GM13976 (cell line): ENCODE measurements at regions not wholly inside any gene's neighbourhood (a gene's known extent, or its start where the extent isn't known, plus 50 kb on each side); places are given as distances from the start of the nearest gene placed in this dataset.

Experiments used
- DNase-seq: peaks from one replicate; pipeline ENCODE4 v3.0.0; 2012; ENCODE audit warnings: low spot score
- in situ Hi-C: fragments of 300-500 bp; cut with MboI; formaldehyde crosslinking; loops from one replicate; pipeline ENCODE4 v1.12.0; 2022; ENCODE audit warnings: low sequenced_read_pairs, mixed read lengths, inconsistent platforms; ENCODE audit not compliant: unreplicated experiment
- TF ChIP-seq, protein P1 (sequence below): IDR thresholded peaks from 2 replicates; pipeline ENCODE4 v1.5.1; 2012; ENCODE audit warnings: borderline replicate concordance, mild to moderate bottlenecking; ENCODE audit not compliant: insufficient read depth; ENCODE audit errors: extremely low read depth, missing control alignments, control extremely low read depth

DNA sequence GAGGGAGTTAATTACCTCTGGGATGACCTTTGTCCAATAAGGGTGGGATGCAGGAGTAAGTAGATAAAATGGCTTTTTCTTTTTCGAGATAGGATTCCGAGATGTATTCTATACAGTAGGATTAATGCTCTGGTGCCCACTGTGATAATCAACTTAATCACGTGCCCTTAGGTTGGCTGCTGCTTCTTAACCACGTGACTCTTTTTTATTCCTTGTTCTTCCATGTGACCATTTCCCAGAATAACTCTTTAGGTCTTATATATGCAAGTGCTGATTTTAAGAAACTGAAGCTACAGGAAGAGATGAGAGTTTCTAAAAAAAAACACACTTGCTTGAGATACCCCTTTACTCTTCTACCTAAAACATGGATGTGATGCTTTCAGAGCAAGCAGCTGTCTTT lies 1628.9 kb downstream of the PCDH7 start:
- DNase-seq: no peak
- in situ Hi-C loops: no loop called here

GRCh38 chr4:32374206-32374605 lies 1654.0 kb downstream of the PCDH7 start:
- no peak for DNase-seq
- TF ChIP-seq, protein P1, sequence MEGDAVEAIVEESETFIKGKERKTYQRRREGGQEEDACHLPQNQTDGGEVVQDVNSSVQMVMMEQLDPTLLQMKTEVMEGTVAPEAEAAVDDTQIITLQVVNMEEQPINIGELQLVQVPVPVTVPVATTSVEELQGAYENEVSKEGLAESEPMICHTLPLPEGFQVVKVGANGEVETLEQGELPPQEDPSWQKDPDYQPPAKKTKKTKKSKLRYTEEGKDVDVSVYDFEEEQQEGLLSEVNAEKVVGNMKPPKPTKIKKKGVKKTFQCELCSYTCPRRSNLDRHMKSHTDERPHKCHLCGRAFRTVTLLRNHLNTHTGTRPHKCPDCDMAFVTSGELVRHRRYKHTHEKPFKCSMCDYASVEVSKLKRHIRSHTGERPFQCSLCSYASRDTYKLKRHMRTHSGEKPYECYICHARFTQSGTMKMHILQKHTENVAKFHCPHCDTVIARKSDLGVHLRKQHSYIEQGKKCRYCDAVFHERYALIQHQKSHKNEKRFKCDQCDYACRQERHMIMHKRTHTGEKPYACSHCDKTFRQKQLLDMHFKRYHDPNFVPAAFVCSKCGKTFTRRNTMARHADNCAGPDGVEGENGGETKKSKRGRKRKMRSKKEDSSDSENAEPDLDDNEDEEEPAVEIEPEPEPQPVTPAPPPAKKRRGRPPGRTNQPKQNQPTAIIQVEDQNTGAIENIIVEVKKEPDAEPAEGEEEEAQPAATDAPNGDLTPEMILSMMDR: no peak
- in situ Hi-C loops: no loop called here

More for the DNA sequence above, 1628.9 kb downstream of the PCDH7 start:
- TF ChIP-seq, protein P1: no peak

- in situ Hi-C loops: no loop called here
- DNase-seq: no peak
- TF ChIP-seq, protein P1: no peak
These were observed 1673.6 kb downstream of the PCDH7 start for GRCh38 chr4:32393806-32394205.

DNA sequence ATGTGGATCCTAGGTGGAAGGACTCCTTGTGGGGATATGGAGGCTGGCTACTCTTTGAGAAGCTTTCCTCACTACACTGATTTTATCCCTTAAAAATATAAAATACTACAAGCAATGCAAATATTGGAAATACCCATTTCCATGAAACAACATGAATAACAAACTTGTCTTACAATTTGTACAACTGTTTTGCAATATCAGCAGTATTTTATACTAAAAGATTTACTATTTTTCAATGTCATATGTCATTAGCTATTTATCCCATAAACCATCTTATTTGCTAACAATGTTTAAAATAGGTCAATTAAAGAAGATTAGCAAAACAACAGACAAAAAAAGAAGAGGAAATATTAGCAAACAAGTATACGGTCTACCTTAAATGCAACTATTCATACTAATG lies 1674.1 kb downstream of the PCDH7 start:
- TF ChIP-seq, protein P1: no peak
- in situ Hi-C loops: no loop called here
- DNase-seq: no peak

GRCh38 chr4:32396507-32397070 lies 1676.4 kb downstream of the PCDH7 start:
- TF ChIP-seq, protein P1: no peak
- no peak for DNase-seq
- in situ Hi-C loops: no loop called here

GRCh38 chr4:32400870-32401269 lies 1680.7 kb downstream of the PCDH7 start:
- in situ Hi-C loops: no loop called here
- TF ChIP-seq, protein P1: no peak
- no peak for DNase-seq

GRCh38 chr4:32417113-32417704 lies 1697.0 kb downstream of the PCDH7 start:
- in situ Hi-C loops: no loop called here
- TF ChIP-seq, protein P1: no peak
- DNase-seq: no peak
